NCI-H446 treated with DMSO at 0.1 percent for 48 hours (cell line): ENCODE measurements at regions not wholly inside any gene's neighbourhood (a gene's known extent, or its start where the extent isn't known, plus 50 kb on each side); places are given as distances from the start of the nearest gene placed in this dataset.
"Not testable (repeated sequence)": the region's sequence is repeated elsewhere in the genome, so short reads cannot be mapped to it uniquely, and the experiment has no call there.

ENCODE experiments used
- DNase-seq: peaks from one replicate; lab custom pipeline; 2025; lab: John Stamatoyannopoulos, UW

DNA sequence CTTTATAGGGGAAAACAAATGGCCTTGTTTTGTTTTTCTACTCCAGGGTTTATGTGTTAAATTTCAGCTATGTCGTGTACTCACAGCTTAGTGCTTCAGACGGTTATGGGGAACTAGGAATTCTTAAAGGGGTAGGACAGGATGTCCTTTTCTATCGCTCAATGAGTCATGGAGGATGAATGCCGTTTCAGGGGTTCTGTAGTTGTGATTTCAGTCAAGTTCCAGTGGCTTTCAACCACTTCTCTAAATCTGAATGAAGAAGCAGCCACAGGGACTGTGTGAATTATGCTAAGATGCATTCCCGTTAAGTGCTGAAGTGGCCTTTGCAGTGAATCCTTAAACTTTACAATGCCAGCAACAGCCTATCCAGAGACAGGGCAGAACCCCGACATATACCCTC, 1231.7 kb upstream of the ZEB2 start:
- no peak for DNase-seq

DNA sequence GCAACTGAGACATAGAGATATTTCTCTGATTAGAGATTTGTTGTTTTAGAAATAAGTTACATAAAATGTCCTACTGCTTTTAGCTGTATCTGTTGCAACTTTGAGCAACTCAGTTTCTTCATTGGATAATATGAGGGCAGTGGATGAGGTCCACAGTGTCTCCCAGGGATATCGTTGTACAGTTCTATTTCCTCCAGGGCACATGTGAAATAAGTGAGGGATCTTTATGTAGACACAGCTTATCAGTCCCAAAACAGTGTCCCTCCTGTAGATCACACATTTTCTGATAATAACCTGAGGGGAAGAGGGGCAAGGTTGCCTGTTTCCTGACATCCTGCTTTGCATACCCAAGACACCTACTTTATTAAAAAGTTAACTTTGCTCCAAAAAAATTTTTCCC, 1231.2 kb upstream of the ZEB2 start:
- DNase-seq = no peak

DNA sequence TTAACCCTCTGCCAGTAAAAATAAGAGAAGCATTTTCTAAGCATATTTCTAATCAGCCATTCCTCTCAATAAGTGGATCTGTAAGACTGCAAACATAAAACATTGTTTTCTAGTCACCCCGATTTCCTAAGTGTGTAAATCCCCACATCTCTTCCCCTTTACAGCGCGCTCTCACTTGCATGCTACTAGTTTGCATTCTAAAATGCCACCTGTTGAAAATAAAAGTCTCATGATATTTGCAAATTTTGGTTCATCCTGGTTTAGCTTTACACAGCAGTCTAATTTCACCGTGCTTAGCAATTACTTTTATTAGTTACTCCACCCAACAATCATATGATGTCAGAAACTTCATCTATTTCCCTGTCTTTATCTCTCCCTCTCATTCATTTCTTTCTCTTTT, 1230.7 kb upstream of the ZEB2 start:
- no peak for DNase-seq

DNA sequence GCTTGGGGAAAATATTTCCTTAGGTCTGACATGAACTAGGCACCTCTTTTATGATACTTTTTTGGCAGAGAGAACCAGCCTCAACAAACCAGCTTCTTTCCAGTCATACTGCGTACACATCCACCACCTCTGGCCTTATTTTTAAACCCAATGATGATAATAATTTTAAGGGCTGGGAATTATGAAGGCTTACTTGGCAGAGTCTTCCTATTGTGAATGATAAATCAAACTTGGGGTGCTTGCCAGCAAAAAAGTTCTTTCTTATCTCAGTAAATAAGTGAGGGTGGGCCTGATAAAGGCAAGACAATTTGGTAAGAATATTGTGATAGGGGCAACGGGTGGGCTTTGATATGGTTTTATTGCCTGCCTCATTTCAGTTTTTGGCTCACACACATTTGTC, 1230.2 kb upstream of the ZEB2 start:
- DNase-seq = no peak

DNA sequence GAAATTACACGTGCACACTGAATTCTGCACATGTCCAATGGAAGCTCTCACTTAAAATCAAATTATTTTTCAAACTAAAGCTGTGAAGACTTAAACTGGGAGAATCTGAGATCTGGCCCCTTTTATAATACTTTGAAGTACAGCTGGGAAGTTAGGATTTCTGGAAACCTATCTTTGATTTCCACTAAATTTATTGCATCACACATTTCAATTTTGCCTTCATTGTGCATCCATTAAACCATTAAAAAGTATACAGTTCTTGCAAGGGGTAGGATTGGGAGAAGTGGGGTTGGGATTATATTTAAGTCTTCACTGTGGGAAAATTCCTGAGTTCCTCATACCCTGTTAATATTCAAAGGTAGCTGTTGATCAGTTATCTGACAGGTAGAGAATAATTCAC, 1229.6 kb upstream of the ZEB2 start:
- no peak for DNase-seq

DNA sequence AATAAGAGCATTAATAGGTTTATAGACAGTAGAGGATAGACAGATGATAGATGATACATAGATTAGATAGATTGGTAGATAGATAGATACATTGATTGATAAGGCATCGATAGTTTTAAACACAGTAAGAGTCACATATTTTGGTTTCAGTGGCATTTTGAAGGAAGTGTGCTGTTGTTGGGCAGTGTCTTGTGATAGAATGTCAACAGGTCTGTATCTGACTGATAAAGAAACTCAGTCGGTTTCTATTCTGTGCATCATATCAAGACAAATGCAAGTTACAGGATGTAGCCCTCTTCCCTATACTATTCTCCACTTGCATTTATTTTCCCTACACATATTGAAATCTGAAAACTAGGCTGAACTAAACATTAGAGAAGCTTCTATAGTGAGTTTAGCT, 1229.0 kb upstream of the ZEB2 start:
- no peak for DNase-seq

DNA sequence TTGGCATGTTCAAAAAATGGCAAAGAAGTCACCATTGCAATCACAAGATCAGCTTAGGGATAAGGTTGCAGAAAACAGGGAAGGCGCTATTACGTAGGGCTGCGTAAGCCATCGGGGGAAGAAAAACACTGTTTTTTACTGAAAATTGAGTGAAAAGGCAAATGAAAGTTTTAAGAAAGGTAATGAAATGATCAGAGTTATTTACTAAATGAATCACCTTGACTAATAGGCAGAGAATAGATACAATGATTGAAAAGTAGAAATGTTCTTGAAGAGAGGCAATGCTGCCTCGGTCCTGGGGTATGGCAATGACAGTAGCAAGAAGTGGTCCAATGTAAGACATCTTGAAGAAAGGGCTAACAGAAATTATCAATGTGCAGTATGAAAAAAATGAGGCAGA, 1227.8 kb upstream of the ZEB2 start:
- no peak for DNase-seq

DNA sequence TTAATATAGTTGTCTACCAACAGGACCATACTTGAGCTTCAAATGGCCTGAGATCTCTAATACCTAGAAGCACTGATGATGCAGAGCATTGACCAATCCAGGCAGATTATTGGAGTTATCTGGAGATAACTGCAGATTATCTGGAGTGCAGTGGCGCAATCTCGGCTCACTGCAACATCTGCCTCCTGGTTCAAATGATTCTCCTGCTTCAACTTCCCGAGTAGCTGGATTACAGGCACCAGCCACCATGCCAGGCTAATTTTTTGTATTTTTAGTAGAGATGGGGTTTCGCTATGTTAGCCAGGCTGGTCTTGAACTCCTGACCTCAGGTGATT, 1225.4 kb upstream of the ZEB2 start:
- not testable (repeated sequence) for DNase-seq

DNA sequence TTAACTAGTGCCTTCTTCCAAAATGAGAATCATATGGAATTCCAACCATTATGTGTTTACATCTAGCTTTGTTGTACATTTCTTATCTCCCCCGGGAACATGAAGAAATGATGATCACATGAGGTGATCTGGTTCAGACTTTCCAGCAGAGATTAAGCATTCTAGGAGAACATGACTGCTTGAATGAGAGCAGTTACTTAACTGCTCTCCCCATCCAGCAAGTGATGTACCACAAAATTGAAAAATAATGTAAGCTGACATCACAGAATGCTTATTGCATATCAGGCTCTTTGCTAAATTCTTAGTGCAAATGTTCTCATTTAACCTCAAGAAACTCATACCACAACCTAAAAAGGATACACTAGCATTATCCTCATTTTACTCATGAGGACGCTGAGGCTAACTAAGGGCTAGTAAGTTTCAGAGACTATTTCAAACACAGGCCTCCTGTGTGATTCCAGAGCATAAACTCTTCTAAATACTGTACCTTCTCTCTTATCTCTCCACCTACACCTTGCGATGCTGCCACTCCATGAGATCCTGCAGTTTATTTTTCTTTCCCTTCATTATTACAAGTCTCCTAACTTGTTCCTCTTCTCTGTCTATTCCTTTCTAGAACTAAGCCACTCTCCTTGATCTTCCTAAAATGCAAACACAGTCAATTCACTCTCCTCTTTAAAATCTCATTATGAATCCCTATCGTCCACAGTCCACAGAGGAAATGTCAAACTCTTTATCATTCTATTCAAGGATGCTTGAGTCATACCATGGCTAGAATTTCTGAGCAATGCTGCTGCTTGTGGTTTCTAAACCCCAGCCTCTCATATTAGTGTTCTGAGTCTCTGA, 1224.8 kb upstream of the ZEB2 start:
- DNase-seq = no peak

DNA sequence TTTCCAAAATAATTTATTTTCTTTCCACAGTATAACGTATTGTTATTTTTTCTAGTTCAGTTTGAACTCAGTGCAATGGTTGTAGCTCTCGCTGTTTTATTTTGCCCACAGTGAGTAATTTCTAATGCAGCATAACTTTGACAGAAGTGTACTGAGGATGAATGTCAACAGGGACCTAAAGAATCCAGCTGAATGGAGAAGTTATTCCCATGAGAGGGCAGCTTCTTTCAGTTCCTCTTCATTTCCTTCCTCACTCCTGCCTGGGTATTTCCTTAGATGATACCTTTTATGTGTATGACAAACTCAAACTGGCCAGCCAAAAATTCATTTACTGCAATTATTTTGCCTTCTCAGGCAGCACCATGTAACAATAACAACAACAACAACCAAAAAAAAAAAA, 1223.1 kb upstream of the ZEB2 start:
- no peak for DNase-seq

DNA sequence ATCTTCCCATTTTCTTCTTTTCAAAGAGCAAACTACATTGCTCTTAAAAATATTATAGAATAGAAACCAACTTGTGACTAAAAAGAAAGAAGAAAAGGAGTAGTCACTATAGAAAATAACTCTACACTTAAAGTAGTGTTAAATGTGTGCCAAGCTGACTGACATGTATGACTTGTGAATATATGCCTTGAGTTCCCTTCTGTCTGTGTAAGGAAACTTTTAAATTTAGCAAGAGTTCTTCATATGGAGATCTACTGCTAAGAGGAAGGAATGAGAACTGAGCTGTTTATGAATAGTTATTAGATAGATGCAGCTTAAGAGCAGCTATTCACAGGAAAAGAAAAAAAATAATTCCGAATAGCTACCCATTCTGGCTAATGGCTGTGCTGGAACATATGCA, 1221.7 kb upstream of the ZEB2 start:
- no peak for DNase-seq

DNA sequence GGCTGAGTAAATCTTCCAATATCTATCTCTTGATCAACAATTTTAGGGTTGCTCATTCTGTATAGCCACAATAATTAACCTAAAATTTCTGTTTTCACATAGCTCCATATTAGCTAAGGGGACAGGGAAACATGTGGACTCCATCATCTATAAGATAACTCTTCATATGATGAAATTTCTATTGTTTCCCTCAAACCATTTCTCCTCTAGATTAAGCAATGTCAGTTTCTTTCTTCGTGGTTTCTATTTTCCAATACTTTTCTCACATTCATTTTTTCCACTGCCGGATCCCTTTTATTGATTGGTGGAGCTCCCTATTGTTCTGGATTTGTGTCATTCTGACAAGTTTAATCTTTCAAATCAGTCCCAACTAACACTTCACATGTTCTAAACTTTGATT, 1221.3 kb upstream of the ZEB2 start:
- no peak for DNase-seq

DNA sequence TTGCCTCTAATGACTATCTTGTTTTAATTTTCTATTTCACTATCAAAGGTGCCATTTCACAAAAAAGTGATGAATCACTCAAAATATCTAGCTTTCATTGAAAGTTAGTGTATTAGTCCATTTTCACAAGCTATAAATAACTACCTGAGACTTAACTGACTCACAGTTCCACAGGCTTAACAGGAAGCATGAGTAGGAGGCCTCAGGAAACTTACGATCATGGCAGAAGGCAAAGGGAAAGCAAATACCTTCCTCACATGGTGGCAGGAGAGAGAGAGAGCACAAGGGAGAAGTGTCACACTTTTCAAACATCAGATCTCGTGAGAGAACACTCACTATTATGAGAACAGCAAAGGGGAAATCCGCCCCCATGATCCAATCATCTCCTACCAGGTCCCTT, 1220.4 kb upstream of the ZEB2 start:
- no peak for DNase-seq

DNA sequence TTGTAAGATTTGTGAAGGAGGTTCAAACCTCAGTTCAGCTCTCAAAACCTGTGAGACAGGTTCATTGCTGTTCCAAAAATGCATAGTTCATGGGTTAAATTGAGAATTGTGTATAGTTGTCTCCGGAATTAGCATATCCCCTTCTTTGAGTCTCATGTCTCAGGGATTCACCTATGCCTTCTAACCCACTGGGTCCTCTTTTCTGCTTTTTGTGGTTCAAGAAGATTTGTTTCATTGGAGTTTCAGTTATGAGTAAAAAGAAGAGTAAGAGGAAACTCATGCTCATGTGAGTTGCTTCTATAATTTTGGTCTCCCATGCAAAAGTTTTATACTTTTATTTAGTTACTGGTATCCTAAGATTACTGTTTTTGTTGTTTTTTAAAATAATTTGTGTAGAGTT, 1219.8 kb upstream of the ZEB2 start:
- DNase-seq = no peak

DNA sequence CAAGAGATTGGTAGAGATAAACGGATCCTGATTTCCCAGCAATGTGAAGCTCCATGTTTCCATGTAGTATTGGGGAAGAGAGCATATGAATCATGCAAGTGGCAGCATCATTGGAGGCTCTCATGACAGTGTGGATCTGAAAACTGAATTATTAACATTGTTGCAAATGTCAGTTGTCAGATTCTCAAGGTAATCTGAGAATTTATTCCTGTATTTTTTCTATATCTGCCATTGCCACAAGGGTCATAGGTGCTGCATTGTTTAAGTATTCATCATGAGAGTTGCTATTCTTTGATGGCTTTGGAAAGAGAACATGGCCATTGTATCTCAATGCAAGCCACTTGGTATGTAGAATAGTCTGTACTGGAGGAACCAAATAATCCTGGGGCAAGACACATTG, 1217.0 kb upstream of the ZEB2 start:
- DNase-seq = no peak

DNA sequence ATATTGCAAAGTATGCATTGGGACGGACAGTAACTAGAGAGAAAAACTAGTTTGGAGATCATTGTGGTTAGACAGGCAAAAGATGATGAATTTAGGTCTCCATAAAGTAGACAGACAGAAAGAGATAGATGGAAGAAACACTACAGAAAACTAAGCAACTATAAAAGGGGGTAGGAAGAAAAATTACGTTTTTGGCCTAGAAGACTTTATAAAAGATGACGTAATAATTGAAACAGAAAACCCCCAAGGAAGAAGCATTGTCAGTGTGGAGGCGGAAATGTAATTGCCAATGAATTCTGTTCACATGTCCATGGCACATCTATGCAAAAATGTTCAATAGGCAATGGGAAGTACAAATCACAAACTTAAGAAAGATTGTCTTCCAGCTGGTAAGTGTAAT, 1211.5 kb upstream of the ZEB2 start:
- no peak for DNase-seq

DNA sequence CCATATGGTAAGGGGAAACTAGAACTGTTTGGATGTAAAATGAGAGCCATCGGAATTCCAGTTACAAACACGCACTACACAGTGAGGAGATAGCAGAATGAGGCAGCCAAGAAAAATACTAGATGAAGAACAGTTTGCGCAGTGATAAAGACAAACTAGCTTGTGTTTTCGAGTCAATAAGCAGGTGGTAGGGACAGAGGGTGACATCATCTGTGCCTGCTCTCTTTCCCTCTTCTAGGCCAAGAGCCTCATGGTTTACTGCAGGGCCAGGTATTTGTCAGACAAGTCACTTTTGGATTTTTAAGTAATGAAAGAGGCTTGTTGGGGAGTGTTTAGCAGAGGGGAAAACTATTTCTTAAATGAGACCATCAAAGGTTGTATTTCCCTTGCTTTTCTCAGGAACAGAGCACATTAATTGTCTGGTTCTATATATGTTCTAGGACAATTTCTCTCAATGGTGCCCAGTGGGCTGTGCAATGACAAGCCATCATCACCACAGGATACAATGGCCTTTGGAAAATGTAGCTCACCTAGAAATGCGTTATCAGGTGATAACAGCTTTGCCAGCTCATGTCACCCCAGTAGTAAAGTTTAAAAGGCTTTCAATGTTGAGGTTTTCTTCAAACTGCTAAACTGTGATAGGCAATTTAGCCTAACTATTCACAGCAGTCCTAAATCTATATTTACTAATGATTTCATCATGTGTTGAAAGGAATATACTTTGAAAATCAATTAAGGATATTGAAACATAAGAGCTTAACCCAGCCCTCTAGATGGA, 1210.3 kb upstream of the ZEB2 start:
- peak; percentile 62 for DNase-seq

DNA sequence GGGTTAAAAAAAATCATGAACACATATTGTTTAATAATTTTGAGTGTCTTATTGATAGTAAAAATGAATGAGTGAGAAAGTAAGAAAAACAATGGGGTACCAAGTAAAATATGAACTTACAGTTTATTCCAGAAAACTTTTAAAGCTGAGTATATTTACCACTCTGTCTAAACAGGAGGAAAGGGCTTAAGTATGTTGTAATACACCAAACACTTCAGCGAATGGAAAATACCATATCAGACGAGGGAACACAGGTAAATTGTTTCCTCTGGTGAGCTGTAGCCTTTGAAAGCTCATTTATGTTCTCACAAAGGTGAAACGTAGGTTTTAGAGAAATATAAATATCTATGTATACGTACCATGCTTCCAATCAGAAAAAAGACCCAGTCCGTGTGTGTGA, 1209.6 kb upstream of the ZEB2 start:
- no peak for DNase-seq

DNA sequence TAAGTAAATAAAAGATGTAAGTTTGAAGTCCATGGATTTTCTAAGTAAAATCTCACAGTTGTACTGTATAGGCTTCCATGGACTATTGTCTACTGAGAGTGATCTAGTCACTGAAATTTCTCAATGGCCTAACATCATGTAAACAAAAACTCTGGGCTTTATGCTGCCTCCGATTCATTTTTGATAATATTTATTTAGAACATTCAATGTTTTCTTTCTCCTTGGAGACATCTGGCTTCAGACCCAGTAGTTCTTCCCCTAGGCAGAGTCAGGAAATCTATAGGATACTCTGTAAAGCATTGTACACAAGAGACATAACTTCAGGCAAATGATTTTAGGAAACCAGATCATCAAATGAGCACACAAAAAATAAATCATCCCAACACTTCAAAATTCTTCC, 1208.6 kb upstream of the ZEB2 start:
- no peak for DNase-seq

DNA sequence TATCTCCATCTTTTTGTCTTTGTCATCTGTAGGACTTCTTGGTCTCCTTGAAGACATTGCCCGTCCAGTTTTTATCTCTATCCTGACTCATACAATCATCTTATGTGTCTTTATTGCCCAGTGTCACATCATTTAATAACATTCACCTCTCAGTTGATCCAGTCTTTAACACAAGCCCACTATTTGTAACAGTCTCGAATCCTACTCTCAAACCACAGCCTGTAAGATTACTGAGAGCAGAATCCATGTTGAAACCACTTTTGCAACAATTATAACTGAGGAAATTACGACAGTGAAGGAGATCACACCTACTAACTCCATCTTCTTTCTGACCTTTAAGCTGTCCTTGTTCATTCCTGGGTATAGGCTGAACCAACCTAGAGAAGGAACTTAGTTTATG, 1206.0 kb upstream of the ZEB2 start:
- DNase-seq = no peak

DNA sequence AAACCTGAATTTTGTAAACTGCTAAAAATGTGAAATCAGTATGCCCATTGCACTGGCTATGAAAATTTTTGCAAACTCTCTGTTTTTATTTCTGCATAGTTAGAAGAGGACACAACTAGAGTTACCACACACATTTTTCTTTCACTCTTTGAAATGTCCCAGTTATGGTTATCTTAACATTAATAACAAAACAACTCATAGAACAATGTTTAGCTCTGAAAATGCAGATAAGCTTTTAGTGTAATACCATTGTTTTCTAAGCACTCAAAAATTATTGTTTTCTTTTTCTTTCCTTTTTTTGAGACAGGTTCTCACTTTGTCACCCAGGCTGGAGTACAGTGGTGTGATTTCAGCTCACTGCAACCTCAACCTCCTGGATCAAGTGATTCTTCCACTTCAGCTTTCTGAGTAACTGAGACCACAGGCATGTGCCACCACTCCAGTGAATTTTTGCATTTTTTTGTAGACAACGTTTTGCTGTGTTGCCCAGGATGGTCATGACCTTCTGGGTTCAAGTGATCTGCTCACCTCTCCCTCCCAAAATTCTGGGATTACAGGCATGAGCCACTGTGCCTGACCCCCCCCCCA, 1204.5 kb upstream of the ZEB2 start:
- no peak for DNase-seq

DNA sequence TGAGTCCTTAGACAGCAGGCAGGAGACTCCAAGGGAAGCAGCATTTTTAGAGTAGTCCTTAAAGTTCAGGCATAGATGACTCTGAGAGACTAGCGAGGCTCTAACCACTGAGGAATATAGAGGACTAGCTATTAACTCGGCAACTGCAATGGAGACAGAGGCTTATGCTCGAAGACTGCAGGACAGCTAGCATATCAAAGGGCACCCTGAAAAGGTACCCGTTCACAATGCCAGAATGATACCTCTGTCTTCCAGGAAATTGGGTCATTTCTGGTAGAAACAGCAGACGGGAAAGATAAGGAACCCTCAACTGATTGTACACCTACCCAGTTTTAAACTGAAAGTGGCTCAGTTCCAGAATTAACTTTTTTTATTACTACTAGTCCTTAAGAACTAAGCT, 1204.0 kb upstream of the ZEB2 start:
- DNase-seq = no peak

DNA sequence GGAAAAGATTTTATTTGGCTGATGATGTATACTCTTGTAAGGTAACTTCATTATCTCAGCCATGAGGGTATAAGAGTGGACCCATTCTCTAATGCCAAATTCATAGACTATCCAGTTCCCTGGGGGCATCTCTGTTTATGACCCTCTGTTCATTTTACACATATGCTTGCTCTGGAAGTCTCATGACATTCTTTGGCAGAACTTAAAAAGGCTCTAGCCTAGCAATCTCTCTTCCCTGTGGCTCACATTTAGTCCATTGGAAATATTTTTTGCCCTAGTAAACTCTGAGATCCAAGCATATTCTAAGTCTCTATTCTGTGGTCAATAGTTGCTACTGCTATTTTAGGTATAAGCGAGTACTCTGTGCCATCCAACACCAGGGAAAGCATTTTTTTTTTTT, 1201.8 kb upstream of the ZEB2 start:
- no peak for DNase-seq
